DOHH2 (cell line): ENCODE measurements at regions not wholly inside any gene's neighbourhood (a gene's known extent, or its start where the extent isn't known, plus 50 kb on each side); places are given as distances from the start of the nearest gene placed in this dataset.

Source experiments
- EZH2phosphoT487 ChIP-seq: fragments of 200-600 bp; sonication (generic); IDR thresholded peaks from 2 replicates; pipeline ENCODE4 v1.6.1; 2017; ENCODE audit warnings: borderline replicate concordance, mild to moderate bottlenecking, antibody characterized with exemption, low read length, moderate library complexity, mixed read lengths
- TF ChIP-seq, protein P1 (sequence below): fragments of 200-600 bp; sonication (generic); IDR thresholded peaks from one replicate; pipeline ENCODE4 v1.5.1; 2014; ENCODE audit warnings: antibody characterized with exemption, mild to moderate bottlenecking, low read depth, low read length; ENCODE audit not compliant: poor library complexity, severe bottlenecking

DNA sequence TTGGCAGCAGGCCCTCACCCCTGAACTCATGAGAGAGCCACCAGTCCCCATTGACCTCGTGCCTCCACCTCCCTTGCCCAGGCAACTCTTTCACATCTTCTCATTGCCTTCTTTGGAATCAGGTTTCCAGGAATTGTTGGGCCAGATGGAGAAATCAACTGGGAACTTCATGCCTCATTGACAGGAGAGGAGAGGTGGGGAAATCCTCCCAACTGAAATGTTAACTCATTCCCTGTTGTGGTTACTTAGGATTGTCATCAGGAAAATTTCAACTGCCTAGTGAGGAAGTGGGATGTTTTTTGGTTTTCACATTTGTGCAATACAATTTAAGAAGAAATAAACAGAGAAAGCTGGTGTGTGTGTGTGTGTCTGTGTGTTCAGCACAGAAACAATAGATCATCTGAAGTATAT is 106.6 kb upstream of the INHBA start:
- TF ChIP-seq, protein P1, sequence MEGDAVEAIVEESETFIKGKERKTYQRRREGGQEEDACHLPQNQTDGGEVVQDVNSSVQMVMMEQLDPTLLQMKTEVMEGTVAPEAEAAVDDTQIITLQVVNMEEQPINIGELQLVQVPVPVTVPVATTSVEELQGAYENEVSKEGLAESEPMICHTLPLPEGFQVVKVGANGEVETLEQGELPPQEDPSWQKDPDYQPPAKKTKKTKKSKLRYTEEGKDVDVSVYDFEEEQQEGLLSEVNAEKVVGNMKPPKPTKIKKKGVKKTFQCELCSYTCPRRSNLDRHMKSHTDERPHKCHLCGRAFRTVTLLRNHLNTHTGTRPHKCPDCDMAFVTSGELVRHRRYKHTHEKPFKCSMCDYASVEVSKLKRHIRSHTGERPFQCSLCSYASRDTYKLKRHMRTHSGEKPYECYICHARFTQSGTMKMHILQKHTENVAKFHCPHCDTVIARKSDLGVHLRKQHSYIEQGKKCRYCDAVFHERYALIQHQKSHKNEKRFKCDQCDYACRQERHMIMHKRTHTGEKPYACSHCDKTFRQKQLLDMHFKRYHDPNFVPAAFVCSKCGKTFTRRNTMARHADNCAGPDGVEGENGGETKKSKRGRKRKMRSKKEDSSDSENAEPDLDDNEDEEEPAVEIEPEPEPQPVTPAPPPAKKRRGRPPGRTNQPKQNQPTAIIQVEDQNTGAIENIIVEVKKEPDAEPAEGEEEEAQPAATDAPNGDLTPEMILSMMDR, result no peak
- TF ChIP-seq EZH2phosphoT487, result no peak
